Suppressor macrophage treated with lipopolysaccharide for 1 hour (primary cell): ENCODE measurements at regions not wholly inside any gene's neighbourhood (a gene's known extent, or its start where the extent isn't known, plus 50 kb on each side); places are given as distances from the start of the nearest gene placed in this dataset.
"Not testable (repeated sequence)": the region's sequence is repeated elsewhere in the genome, so short reads cannot be mapped to it uniquely, and the experiment has no call there.

Experiments
- DNase-seq, 3 donors: peaks; one replicate each; pipeline ENCODE4 v3.0.0-alpha.2; 2020 to 2022

DNA sequence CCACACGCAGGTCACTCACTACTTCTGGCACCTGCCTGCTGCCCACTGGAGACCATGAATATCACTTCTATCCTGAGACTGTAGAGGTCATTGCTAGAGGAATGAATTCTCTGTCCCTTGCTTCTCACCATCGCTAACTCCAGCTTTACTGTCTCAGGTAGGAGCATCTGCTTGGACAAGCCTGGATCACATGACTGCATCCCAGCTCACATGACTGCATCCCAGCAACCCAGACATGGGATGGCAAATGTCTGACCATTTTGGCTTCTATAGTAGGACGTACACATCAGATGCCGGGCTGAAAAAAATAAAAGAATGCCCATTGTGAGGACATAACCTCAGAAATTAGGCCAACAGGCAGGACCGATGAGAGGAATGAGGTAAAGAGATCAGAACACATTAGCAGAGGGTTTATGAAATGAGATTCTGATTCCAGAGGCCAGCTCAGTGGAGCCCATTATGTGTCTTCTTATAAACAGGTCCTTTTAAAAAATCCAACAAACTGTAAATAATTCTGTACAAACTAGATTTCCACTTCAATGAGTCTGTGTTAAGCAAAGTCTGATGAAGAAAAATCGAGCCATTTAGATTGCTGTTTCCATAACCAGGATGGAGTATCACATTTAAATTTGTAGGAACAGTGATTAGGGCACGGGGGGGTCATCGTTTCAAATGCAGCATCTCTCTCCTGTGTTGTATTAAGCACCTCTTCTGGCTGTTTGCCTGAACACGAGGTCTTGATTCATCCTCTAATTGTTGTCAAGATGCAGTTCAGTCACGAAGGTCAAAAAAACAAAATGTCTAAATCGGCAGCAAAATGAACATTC, 126.7 kb downstream of the MTHFS start:
- DNase-seq, result no peak

DNA sequence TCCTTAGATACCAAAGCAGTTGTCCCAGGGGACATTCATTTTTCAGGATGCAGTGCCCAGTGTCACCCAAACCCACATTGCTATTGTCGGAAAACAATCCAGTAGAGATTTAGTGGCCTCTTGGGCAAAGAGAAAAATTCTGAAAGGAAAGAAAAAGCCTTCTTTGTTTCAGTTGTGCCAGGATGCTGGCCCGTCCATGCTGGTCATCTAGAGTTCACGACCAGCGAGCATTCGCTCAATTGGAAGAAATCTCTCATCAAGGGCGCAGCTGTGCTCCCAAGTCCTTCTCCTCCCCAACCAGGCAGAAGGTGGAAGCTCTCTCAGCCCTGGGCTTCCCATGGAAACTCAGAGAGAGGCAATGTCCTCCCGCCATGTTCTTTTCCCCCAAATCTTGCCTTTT, 123.7 kb downstream of the MTHFS start:
- no peak for DNase-seq

DNA sequence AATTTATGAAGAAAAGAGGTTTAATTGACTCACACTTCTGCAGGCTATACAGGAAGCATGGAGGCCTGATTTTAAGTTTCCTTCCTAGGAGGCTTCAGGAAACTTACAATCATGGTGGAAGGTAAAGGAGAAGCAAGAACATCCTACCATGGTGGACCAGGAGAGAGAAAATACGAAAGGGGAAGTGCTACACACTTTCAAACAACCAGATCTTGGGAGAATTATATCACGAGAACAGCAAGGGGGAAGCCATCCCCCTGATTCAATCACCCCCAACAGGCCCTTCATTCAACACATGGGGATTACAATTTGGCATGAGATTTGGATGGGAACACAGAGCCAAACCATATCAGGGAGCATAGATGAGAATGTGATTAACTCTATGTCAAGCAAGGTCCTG, 121.0 kb downstream of the MTHFS start:
- DNase-seq, result no peak

DNA sequence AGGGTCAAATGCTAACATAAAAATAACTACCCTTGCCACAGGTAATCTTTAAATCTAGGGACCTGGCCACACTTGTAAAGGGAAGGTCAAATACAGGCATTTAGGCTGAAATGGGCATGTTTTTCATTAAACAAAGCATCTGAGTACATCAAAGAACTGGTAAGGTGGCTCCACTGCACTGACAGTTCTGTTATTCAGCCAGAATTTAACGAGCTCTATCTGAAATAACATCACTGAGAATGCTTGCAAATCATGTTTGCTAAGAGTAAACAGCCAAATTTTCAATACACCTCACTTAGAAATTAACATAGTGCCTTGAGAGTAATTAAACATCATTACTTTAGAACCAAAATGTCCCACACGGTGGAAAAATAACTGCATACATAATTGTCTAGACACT, 118.9 kb downstream of the MTHFS start:
- no peak for DNase-seq

DNA sequence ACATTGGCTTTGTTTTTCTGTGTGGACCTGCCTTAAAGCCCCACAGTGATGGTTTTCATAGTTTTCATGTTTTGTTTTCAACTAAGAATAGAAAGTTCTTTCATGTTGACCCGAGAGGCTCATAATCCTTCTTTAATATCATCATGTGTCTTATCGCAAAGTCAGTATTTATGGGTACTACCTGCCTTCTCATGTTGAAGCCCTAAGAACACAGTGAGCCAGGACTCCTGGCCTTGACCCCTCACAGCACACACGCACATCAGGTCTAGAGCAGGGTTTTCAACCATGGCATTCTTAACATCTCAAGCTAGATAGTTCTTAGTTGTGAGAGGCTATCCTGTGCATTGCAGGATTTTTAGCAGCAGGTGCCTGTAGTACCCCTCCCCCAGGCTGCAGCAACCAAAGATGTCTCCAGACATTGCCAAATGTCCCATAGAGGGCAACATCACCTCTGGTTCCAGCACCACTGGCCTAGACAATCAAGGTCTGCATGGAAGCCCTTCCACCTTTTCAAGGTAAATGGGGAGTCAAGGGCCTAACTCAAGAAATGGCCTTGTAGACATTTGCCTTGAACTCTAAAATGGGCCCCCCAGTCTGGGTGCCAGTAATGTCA, 118.3 kb downstream of the MTHFS start:
- no peak for DNase-seq

DNA sequence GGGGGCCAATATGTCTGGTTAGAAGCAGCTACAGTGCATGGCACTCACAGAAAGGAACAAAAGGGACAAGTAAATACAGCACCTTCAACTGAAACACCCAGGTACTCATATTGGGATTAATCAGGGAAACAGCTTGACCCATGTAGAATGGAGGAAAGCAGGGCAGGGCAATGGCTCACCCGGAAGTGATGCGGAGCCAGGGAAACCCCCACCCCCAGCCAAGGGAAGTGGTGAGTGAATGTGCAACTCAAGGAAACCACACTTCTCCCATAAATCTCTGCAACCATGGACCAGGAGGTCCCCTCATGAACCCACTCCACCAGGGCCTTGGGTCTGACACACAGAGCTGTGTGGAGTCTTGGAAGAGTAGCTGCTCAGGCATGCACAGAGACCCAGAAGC, 117.1 kb downstream of the MTHFS start:
- DNase-seq, result peak; percentile 72 to 82 (median 78)

DNA sequence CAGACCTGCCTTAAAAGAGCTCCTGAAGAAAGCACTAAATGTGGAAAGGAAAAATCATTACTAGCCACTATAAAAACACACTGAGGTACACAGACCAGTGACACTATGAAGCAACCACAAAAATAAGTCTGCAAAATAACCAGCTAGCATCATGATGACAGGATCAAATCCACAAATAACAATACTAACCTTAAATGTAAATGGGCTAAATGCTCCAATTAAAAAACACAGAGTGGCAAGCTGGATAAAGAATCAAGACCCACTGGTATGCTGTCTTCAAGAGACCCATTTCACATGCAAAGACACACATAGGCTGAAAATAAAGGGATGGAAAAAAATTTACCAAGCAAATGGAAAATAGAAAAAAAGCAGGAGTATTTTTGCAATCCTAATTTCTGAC, 114.5 kb downstream of the MTHFS start:
- DNase-seq, result not testable (repeated sequence)
